Suppressor macrophage treated with lipopolysaccharide for 1 hour (primary cell): ENCODE measurements at regions not wholly inside any gene's neighbourhood (a gene's known extent, or its start where the extent isn't known, plus 50 kb on each side); places are given as distances from the start of the nearest gene placed in this dataset.

ENCODE experiments used
- DNase-seq, 3 donors: peaks; one replicate each; pipeline ENCODE4 v3.0.0-alpha.2; 2020 to 2022

DNA sequence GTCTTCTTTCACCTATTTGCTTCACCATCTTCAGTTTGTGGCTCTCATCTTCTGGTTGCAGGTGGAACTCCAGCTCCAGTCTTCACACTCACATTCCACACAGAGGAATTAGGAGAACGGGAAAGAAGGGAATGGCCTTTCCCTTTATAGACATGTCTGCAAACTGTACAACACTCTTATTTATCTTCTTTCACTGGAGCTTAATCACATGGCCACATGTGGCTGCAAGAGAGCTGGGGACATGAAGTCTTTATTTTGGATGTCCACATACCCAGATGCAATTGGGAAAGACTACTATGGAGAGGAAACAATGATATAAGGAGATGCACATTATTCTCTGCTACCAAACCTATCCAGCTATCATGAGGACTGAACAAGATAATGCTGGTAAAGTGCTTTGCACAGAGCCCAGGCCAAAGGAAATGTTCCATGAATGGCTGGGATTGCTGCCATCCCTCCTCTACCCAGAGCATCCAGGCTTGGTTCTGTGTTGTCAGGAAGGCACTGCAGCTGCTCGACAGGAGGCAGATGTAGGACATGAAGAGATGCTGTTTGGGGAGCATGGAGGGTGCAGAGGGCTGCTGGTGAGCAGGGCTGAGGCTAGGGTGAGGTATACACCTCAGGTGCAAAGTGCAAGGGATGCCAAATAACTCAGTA lies 183.8 kb upstream of the TBX20 start:
- DNase-seq = no peak

DNA sequence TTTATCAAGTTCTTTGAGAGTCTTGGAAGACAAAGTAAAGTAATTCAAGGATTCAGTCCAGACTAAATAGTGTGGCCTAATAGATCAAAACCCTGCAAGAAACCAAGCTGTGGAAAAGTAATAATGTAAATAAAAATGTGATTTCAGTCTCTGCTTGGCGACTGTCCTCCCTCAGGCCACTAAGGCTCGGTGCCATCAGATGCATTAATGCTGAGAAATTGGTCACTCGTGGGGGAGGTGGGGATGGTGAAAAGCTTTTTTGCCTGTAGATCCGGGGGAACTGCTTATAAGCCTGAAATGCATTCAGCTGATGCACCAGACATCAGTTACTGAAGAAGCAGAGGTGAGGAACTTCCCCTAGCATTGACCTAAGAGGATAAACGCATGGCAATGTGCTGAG lies 182.6 kb upstream of the TBX20 start:
- no peak for DNase-seq

DNA sequence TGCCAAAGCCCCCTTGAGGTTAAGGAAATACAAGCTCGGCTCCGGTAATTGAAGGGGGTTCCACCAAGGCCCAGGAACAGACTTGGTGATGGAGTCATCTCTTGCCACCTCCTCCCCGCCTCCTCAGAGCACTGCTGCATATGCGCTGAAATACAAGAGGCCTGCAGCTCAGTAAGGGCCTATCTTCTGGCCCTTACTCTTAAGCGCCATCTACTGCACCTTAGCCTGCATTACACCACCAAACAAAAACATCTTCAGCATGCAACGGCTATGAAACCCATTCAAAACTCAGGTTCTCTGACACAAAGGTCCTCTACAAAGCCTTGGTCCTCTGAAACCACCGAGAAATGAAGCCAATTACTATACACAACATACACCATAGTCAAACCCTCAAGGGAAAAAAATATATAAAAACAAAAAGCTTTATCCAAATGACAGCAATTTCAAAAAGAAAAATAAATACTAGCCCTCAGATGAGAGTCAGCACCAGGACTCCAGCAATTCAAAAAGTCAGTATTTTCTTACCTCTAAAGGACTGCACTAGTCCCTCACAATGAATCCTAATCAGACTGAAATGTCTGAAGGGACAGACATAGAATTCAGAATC lies 176.8 kb upstream of the TBX20 start:
- DNase-seq = peak in 2 of 3 donors; percentile 7 to 12

DNA sequence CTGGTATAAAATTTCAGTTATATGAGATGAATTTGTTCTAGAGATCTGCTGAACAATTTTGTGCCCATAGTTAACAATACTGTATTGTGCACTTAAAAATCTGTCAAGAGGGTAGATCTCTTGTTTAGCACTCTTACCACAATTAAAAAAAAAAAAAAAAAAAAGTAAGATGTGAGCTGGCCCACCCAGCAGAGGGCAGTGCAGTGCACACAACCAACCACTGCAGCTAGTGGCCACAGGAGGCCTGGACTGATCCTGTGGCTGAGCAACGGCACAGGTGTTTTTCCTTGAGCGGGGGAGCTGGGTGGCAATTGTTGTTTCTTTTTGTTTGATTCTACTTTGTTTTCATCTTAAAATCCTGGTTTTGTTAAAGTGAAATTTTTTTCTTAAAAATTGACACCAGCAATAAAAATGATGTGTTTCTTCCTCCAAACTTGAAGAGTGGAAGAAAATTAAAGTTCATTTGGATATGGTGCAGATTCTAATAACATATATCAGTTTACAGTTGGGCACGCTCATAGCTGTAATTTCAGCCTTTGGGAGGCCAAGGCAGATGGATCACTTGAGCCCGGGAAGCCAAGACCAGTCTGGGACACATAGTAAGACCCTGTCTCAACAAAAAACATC lies 171.1 kb upstream of the TBX20 start:
- DNase-seq = peak; percentile 69 to 78 (median 72)

DNA sequence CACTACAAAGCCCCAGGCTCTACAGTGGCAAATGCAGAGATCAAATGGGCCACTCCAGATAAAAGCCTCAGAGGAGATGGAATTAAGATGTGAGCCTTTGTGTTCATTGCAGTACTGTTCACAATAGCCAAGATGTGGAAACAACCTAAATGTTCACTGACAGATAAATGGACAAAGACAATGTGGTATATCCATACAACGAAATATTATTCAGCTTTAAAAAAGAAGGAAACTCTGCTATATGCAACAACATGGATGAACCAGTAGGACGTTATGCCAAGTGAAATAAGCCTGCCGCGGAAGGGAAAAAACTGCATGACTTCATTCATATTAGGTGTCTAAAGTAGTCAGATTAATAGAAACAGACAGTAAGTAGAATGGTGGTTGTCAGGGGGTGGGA lies 170.5 kb upstream of the TBX20 start:
- no peak for DNase-seq

DNA sequence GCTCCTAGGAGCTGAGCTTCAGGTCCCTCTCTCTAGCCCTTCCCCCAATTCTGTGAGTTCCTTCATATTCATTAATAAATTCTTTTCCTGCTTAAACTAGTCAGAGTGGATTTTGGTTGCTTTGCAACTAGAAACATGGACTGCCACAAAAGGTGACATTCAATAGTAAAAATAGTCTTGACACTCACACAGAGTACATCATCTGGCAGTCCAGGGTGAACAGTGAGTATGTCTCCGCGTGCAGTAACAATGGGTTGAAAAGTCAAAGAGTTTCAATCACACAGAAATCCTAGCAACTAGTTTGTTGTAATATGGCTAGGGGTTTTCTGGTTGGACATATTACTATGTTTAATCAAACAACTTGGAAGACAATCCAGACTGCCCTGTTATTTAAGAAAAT lies 168.8 kb upstream of the TBX20 start:
- DNase-seq = no peak

DNA sequence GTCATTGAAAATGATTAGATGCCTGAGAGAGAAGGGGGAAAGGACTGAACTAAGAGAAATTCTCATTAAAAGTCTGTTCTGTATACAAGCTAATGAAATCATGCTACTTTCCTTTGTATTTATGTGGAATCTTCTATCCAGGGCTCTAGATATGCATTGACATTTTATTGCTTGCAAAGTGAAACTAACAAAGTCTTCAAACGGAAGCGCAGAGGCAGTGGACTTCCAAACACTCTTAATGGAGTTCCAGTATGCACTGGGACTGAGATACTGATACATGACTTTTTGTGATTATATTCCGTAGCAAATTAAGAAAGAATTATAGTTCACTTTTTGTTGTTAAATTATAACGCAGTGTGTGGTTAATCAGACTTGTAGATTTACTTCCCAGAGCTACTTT lies 166.8 kb upstream of the TBX20 start:
- DNase-seq = no peak

DNA sequence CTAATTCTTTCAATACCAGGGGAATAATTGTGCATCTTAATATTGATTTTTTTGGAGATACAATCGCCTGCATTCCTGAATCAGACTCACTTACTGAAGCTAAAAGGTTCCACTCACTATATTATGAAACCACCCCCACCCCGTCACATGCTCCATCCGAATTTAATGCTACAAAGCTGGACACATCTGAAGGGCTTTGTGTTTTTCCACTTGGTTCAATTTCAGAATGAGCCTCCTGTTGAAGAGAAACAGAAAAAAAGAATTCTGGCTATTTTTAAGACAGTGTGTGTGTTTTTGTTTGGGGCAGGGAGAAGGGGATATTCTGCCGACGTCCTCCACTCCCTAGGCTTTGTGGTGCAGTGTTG lies 165.5 kb upstream of the TBX20 start:
- no peak for DNase-seq

DNA sequence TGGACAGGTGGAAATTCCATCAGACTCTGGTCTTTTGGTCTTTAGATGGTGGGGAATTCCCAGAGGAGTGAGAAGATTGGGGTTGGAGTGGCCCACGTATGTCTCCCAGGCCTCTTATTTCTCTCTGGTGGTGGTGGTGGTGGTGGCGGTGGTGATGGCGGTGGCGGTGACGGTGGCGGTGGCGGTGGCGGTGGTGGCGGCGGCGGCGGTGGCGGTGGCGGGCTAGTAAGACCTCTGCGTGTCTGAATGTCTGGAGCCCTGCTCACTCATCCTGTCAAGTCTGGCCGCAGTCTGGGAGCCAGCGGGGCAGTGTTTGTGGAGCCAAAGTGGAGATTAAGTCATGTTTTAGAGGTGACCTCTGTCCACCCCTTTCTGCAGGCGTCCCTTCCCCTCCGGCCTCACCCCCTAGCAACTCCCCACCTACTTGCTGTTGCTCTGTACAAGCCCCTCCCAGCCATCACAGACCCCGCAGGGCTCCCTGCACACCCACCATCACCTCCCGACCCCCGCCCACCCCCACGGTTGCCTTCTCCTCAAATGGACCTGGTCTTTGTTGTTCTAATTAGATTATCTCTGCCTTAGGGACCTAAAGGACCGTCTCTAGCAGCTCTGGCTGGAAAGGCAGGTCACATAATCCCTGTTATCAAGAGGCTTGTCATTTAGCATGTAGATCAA lies 165.0 kb upstream of the TBX20 start:
- DNase-seq = no peak

DNA sequence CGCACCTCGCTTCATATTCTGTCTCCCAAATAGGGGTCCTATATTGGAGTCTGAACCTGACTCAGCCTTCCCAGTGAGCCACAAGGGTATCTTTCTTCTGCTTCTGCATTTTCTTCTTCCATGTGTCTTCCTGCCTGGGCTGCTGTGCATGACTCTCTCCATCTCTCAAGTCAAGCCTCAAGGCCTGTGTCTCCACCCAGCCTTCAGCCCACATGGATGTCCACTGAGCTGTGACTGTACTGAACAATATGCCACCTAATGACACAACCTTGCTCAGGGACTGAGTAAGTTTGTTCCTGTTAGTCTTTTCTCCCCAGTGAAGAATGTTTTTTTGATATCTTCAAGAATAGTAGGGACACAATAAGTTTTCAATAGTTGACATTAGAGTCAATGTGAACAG lies 162.7 kb upstream of the TBX20 start:
- DNase-seq = no peak

DNA sequence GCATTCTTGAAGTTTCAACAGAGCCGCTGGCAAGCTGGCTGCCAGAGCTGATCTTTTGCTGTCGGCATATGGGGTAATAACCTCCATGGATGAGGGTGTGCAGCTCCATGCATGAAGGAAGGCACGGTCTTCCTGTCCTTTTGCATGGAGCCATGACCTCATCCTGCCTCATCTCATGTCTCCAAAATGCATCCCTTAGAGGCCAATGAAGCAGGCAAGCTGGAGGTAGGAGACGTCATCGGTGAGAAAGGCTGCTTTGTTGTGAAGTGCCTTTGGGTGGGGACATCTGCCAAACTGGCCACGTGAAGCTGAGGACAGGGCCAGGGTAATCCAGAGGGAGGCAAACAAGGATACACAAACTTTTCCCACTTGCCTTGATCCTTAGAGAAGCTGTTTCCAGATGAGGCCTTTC lies 161.5 kb upstream of the TBX20 start:
- no peak for DNase-seq

DNA sequence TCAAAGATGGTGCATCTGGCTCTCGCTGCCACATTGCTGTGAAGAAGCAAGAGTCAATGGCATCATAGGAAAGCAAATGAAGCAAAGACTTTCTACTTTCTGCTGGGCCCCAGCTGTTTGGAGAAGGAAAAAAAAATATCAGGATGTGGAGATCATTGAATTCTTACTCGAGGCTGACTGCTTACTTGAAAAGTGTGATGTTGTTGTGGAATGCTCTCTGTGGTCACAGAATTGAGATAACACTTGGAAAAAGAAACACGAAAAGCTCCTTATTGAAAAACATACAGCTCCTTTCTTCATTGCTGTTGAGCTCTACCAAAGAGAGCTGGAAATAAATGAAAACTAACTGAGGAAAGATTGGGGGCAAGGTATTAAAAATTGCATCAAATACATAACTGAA lies 157.4 kb upstream of the TBX20 start:
- DNase-seq = no peak

DNA sequence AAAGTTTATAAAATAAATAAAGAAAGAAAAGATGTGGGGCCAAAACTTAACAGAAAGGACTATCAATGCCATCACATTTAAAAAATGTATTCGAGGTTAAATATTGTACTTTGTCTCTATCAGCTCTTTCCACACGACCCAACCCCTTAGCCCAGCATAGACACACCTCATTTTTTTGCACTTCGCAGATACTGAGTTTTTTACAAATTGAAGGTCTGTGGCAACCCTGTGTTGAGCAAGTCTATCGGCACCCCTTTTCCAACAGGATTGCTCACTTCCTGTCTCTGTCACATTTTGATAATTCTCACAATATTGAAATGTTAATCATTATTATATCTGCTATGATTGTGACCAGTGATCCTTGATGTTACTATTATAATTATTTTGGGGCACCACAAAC lies 151.6 kb upstream of the TBX20 start:
- no peak for DNase-seq

DNA sequence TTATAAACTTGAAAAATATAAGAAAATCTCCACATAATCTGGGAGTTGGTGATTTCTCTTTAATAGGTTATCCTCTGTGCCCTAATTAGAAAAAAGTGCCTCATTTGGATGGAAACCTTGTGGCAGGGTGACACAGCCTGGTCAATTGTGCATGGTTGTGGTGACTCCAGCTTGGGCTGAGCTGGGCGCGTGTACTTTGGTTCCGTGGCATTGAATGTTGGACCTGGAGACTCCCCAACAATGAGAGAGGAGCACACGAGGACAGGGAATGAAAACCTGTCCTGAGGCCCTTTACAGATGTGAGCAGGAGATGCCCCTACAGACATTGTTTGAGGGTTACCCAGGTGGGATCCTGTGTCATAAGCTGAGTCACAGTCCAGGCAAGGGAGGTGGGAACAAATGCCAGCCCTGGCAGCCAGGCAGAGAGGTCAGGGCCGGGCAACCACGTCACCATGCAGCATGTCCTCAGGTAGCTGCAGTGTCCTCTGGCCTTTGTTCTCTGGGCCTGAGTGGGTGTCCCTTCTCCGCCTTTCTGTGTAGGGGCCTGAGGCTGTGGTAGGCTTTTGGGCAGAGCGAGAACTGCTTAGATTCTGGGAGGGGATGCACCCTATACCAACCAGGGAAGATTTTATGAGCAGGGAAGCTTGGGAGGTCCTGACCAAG lies 147.4 kb upstream of the TBX20 start:
- DNase-seq = no peak

DNA sequence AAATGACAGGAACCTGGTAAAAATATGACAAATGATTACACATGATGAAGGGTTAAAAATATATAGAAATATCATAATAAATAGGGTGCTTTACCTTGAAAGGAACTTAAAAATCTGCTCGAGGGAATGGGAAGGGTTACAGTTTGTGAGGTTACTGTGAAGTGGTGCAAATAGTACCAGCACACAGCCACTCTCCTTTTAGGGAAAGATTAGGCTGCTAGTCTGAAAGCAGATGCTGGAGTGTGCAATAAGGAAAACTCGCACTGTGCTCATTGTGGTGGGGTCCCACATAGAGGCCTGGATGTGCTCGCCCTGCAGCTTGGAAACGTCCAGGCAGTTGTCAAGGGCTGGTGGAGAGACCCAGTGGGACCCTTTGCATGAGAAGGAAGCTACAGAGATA lies 145.9 kb upstream of the TBX20 start:
- DNase-seq = no peak

DNA sequence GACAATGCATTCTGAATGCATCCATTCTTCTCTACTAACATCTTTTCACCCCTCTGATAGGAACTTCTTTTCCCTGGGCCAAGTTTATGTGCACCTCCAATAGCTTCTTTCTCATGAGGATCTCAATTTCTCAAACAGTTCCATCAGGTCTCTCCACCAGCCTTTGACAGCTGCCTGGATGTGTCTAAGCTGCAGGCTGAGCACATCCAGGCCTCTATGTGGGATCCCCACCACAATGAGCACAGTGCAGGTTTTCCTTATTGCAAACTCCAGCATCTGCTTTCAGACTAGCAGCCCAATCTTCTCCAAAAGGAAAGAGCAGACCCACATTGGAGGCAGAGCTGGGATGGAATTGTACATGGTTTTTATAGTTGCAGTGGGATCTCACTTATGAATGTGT lies 145.3 kb upstream of the TBX20 start:
- no peak for DNase-seq

DNA sequence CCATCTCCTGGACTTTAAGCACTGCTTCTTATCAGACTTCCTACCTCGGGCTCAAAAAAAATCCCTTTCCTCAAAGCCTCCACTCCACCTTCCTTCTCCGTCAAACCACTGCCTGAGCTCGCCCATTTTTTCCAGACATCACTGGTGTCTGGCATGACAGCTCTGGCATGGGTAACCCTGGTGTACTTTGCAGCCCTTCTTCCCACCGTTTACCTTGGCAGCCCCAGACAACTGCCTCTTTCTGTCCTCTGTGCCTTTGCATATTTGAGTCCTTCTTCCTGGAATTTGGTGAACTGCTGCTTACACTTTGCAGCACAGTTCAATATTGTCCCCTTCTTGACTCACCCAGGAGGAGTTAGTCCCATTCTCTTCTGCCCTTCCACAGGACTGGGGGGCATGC lies 144.6 kb upstream of the TBX20 start:
- DNase-seq = no peak

DNA sequence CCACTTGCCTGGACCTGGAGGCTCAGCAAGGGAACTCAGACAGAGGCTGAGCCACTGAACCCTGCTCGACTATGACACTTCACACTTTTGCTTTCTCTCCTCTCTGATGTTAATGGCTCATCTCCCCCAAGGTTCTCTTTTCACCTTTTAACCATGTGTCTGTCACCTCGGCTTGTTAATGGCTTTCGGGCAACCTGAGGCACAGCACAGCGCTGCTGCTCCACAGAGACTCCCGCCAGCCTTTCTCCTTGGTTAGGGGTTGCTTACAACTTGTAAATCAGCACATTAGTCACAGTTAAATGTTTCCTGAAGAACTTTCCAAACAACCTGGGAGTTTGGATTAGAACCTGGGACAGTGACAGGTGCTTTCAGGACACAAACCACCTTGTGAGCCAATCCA lies 136.2 kb upstream of the TBX20 start:
- no peak for DNase-seq

DNA sequence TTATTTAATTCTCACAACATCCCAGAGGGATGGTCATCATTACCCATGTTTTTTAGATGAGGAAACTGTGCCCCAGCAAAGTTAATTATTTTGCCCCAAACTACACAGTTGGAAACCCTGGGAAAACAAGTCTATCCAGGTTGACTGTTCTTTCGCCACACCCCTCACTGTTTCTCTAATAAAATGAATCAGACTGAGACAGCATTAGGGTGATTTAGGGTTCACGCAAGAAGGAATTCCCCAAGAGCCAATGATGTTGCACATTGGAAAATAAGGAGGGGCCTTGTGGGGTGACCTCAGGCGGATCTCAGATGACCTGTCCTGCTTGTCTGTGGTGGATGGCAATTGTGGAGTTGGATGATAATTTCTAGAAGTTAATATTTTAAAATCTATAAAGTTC lies 135.7 kb upstream of the TBX20 start:
- no peak for DNase-seq

DNA sequence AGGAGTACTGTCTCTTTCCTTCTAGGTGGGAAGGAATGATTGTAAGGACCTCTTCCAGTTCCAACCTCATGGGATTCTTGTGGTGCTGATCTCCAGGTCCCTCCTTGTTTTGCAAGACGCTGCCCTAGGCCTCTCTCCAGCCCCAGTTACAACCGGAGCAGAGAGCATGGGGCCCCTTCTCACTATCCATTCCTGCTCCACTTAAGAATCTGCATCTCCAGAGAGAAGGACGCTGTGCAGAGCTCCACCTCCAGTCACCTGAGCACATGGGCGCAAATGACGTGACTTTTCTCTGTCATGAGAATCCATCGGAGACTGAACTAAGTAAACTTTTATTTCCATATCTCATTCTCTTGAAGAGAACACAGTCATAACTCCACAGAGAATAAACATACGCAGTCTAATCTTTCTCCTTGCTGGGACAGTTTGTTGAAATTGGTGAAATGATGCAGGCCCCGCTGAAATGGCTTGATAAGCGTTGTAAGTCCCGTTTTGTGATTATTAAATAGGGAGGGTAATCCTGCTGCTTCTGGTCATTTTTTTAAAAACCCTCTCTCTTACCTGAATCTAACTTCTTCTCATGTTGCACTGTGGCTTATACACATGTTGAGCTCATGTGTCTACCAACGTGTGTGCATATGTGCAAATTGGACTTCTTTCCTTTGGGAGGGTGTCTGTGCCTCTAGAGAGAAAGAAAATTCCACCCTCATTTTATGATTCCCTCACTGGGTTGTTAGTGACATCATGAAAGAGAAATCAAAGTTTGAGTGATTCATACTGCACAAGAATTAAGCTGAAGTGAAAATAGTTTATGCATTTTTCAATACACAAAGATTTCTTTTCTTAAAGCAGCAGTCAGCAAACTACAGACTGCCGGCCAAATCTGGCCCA lies 133.2 kb upstream of the TBX20 start:
- no peak for DNase-seq

DNA sequence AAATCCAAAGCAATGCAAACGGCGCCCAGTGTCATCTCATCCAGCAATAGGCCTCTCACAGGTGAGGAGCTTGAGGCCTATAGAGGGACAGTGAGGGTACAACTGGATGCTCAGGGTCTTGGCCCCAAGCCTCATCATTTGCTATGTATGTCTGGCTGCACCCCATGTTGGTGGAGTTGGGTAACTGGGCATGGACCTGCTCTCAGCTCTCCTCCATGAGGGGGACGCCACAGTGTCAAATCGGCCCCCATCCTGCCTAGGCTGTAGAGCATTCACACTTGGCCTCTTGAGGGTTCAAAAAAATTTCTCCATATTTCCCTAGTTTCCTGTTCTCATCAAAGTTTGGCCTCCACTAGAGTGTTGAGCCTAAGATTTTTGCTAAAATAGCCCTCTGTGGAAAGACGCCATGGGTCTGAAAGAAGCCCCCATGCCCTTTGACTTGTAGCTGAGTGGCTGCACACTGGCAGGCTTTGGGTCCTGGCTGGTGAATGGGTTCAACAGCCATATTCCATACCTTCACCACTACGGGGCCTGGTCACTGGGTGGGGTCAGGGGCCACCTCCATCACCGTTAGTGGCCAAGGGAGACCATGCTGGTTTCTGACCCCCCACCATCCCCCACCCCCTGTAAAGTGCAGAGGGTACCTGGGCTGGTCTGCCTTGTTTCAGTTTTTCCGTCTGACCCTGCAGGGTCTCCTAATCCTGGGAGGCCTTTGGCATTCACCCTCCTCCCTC lies 132.3 kb upstream of the TBX20 start:
- DNase-seq = no peak
